Testis (tissue), 2 donors: ENCODE measurements at regions not wholly inside any gene's neighbourhood (a gene's known extent, or its start where the extent isn't known, plus 50 kb on each side); places are given as distances from the start of the nearest gene placed in this dataset.

Source experiments
- DNase-seq: peaks from one replicate; pipeline ENCODE4 v3.0.0-alpha.2; 2019
- H3K27ac ChIP-seq, 2 donors: fragments of 200-600 bp; sonication (generic); one replicate each; pipeline ENCODE4 v1.5.1; 2019
- H3K27me3 ChIP-seq: fragments of 200-600 bp; sonication (generic); one replicate; pipeline ENCODE4 v1.5.1; 2019
- H3K36me3 ChIP-seq: fragments of 200-600 bp; sonication (generic); one replicate; pipeline ENCODE4 v1.5.1; 2017; ENCODE audit warnings: low read depth; ENCODE audit errors: missing control alignments
- H3K4me1 ChIP-seq: fragments of 200-600 bp; sonication (generic); one replicate; pipeline ENCODE4 v1.5.1; 2019
- H3K4me3 ChIP-seq, 2 donors: fragments of 200-600 bp; sonication (generic); one replicate each; pipeline ENCODE4 v1.5.1; 2017 to 2019
- H3K9me3 ChIP-seq: fragments of 200-600 bp; sonication (generic); one replicate; pipeline ENCODE4 v1.5.1; 2017
- POLR2A ChIP-seq: fragments of 450-650 bp; IDR thresholded peaks from one replicate; pipeline ENCODE4 v1.6.1; 2017; ENCODE audit warnings: antibody characterized with exemption, mild to moderate bottlenecking, moderate library complexity
- WGBS, 2 donors: methylation state at CpG; one replicate each; pipeline ENCODE4 v1.1.5; 2018; 5-methylcytosine and 5-hydroxymethylcytosine counted together
- intact Hi-C: fragments of 100-400 bp; cut with DNase I; formaldehyde crosslinking; loops from one replicate; pipeline ENCODE4 v1.15.1; 2023; ENCODE audit warnings: low total_unique reads
- TF ChIP-seq, protein P1 (sequence below), 3 experiments: fragments of 450-650 bp in 2 of 3; fragments of 200-600 bp in 1 of 3; sonication (generic) in 1 of 3; IDR thresholded peaks; one replicate each; pipeline ENCODE4 v1.5.1; 2016 to 2019; ENCODE audit warnings: antibody characterized with exemption in 3 of 3, mild to moderate bottlenecking in 2 of 3, moderate library complexity in 1 of 3

DNA sequence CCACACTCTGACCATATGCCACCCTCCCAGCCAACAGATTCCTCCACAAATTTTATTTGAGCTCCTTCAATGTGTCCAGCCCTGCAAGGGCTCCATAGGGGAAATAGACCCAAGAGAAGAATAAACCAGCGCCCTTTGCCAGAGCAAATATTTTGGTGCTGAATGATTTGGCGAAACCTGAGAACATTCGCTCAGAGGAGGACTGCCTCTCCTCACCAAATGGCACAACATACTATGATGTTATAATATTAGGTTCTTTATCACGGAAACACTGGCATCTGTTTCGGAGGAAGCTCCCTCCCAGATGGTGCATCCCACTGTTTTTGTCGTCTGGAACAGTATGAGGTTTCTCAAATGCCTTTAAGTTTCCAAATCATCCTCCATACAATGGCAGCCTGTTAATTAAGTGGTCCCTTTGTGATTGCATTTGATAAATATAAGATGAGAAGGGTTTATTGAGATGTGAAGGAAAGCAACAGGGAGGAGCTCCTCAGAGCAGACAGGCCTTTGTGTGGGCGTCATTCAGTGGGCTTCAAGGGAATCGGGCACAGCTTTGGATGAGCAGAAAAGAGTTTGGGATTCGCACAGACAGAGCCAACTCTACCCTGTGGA, 139.1 kb upstream of the ADRA1B start:
- no peak for DNase-seq
- Histone ChIP-seq H3K36me3 (no peaks in the 10 kb centered on the region), H3K27ac (no peak overlapping the region), H3K9me3 (no peaks in the 10 kb centered on the region), H3K4me1 (no peaks in the 10 kb centered on the region), H3K27me3 (no peaks in the 10 kb centered on the region), H3K4me3 (no peak overlapping the region)
- 88 to 91% methylated on average over 9 of the region's 9 CpGs for WGBS, 2 donors
- intact Hi-C loops: no loop called here
- no peak for TF ChIP-seq POLR2A
- TF ChIP-seq, protein P1, sequence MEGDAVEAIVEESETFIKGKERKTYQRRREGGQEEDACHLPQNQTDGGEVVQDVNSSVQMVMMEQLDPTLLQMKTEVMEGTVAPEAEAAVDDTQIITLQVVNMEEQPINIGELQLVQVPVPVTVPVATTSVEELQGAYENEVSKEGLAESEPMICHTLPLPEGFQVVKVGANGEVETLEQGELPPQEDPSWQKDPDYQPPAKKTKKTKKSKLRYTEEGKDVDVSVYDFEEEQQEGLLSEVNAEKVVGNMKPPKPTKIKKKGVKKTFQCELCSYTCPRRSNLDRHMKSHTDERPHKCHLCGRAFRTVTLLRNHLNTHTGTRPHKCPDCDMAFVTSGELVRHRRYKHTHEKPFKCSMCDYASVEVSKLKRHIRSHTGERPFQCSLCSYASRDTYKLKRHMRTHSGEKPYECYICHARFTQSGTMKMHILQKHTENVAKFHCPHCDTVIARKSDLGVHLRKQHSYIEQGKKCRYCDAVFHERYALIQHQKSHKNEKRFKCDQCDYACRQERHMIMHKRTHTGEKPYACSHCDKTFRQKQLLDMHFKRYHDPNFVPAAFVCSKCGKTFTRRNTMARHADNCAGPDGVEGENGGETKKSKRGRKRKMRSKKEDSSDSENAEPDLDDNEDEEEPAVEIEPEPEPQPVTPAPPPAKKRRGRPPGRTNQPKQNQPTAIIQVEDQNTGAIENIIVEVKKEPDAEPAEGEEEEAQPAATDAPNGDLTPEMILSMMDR (IDR thresholded peaks at IDR 0.05): no peak

DNA sequence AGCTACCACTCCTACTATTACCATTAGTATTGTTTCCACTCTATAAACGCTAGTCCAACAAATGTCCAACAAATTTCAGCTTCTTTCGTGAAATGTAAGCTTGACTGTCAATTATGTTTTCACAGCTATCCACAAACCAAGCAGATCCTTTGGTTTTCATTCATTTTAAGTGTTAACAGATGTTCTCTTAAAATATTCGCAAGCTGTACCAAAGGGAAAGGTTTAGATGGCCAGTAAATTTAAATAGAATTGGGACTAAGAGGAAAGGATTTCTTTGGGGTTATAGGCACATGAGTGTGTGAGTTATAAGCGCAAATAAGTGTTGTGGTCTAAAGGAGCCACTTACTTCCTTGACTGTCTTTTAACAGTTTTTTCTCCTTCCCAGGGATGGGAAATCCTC, 136.8 kb upstream of the ADRA1B start:
- TF ChIP-seq, protein P1 (IDR thresholded peaks at IDR 0.05): no peak
- no peak for TF ChIP-seq POLR2A
- intact Hi-C loops: no loop called here
- no peaks in the 10 kb centered on the region for H3K4me1 ChIP-seq
- no peaks in the 10 kb centered on the region for H3K36me3 ChIP-seq
- no peaks in the 10 kb centered on the region for H3K9me3 ChIP-seq
- DNase-seq: no peak
- H3K4me3 ChIP-seq: no peak overlapping the region
- 89 to 90% methylated on average over 4 of the region's 4 CpGs for WGBS, 2 donors
- no peaks in the 10 kb centered on the region for H3K27me3 ChIP-seq
- H3K27ac ChIP-seq: no peak overlapping the region

DNA sequence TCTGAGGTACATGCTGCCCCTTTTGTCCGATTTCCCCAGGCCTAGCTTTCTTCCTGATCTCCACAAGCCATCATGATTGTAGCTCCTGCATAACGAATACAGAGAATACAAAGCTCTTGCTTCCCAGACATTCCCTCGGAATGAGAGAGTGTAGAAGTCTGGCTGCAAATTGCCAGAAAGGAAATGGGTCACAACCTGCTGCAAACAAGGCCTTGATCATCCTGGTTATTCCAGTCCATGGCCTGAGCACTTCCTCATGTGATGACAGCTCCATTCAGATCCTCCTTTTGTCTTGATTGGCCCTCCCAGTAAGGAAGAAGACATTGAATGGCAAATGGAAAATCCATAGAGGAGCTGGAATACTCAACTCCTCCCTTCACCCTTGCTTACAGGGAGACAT, 136.0 kb upstream of the ADRA1B start:
- no peak overlapping the region for H3K27ac ChIP-seq
- H3K4me3 ChIP-seq: no peak overlapping the region
- no peaks in the 10 kb centered on the region for H3K36me3 ChIP-seq
- H3K27me3 ChIP-seq: no peaks in the 10 kb centered on the region
- TF ChIP-seq, protein P1 (IDR thresholded peaks at IDR 0.05): no peak
- no peak for TF ChIP-seq POLR2A
- H3K9me3 ChIP-seq: no peaks in the 10 kb centered on the region
- WGBS, 2 donors: 43 to 49% methylated on average over 3 of the region's 3 CpGs
- no peaks in the 10 kb centered on the region for H3K4me1 ChIP-seq
- intact Hi-C loops: no loop called here
- DNase-seq: no peak

DNA sequence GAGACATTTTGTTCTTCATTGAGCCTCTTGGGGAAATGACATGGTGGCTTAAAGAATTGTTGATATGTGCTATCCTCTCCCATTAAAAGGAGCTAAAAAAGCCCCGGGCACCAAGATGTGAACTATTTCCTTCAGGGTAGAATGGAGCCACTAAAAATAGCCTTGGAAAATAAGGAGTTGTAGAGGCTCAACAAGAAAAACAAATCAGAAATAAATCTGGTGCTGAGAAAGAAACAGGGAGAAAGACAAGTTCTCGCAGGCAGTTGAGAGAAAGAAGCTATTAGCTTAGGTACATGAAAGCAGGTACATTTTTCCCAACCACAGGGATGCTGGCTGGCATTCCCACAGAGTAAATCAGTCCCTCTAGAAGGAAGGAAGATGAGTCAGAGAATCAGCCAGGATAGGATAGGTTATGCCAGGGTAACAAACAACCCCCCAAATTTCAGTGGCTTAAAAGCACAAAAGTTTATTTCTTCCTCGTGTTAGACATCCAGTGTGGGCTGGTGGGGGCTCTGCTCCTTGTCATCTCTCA, 134.6 kb upstream of the ADRA1B start:
- 68 to 80% methylated on average over 3 of the region's 3 CpGs for WGBS, 2 donors
- Histone ChIP-seq H3K4me1 (no peaks in the 10 kb centered on the region), H3K9me3 (no peaks in the 10 kb centered on the region), H3K4me3 (no peak overlapping the region), H3K27ac (peak overlapping the region in 1 of 2 donors; percentile 47), H3K36me3 (no peaks in the 10 kb centered on the region), H3K27me3 (no peaks in the 10 kb centered on the region)
- TF ChIP-seq POLR2A: no peak
- TF ChIP-seq, protein P1 (IDR thresholded peaks at IDR 0.05): no peak
- intact Hi-C loops: no loop called here
- no peak for DNase-seq
